Lung (tissue), 11 donors: ENCODE measurements at regions not wholly inside any gene's neighbourhood (a gene's known extent, or its start where the extent isn't known, plus 50 kb on each side); places are given as distances from the start of the nearest gene placed in this dataset.
"Not testable (repeated sequence)": the region's sequence is repeated elsewhere in the genome, so short reads cannot be mapped to it uniquely, and the experiment has no call there.

Experiments used
- ATAC-seq: fragments of 200-7000 bp; cut with Tn5 transposase; one replicate; pipeline ENCODE4 v1.9.1; 2020; ENCODE audit warnings: moderate number of reproducible peaks; ENCODE audit not compliant: insufficient read depth, low FRiP score
- DNase-seq, 3 donors: peaks; one replicate each; pipeline ENCODE4 v3.0.0-alpha.2; 2013 to 2017
- H3K27ac ChIP-seq, 2 donors: one replicate each; pipeline ENCODE4 v1.5.1; 2013; ENCODE audit warnings: mild to moderate bottlenecking in 2 of 2, moderate library complexity in 2 of 2, control low read depth in 1 of 2, inconsistent platforms in 1 of 2, low read depth in 1 of 2, low read length in 1 of 2
- H3K27me3 ChIP-seq, 3 donors: one replicate each; pipeline ENCODE4 v1.5.1; 2013; ENCODE audit warnings: low read length in 2 of 3; ENCODE audit not compliant: control insufficient read depth in 3 of 3, insufficient read depth in 3 of 3
- H3K36me3 ChIP-seq, 4 donors: one replicate each; pipeline ENCODE4 v1.5.1; 2013; ENCODE audit warnings: low read length in 4 of 4, mild to moderate bottlenecking in 1 of 4, moderate library complexity in 1 of 4; ENCODE audit not compliant: control insufficient read depth in 4 of 4, insufficient read depth in 4 of 4
- H3K4me1 ChIP-seq, 5 donors: one replicate each; pipeline ENCODE4 v1.5.1; 2013; ENCODE audit warnings: low read length in 5 of 5, mild to moderate bottlenecking in 2 of 5, moderate library complexity in 1 of 5; ENCODE audit not compliant: control insufficient read depth in 5 of 5, insufficient read depth in 5 of 5
- H3K4me3 ChIP-seq: one replicate; pipeline ENCODE4 v1.5.1; 2013; ENCODE audit warnings: mild to moderate bottlenecking, control low read depth, moderate library complexity
- H3K9ac ChIP-seq, 2 donors: one replicate each; pipeline ENCODE4 v1.5.1; 2013; ENCODE audit warnings: low read length in 2 of 2, control low read depth in 1 of 2; ENCODE audit not compliant: insufficient read depth in 1 of 2
- H3K9me3 ChIP-seq, 4 donors: one replicate each; pipeline ENCODE4 v1.5.1; 2013; ENCODE audit warnings: low read length in 3 of 4, mild to moderate bottlenecking in 1 of 4, moderate library complexity in 1 of 4; ENCODE audit not compliant: control insufficient read depth in 4 of 4, insufficient read depth in 3 of 4
- CTCF ChIP-seq: IDR thresholded peaks from 2 replicates; pipeline ENCODE4 v1.5.1; 2012; ENCODE audit warnings: mild to moderate bottlenecking; ENCODE audit errors: control extremely low read depth, extremely low read depth
- WGBS, 2 donors: extraction: QIAGEN DNeasy Blood & Tissue Kit; methylation state at CpG; one replicate each; pipeline ENCODE4 v1.1.7; 2013; 5-methylcytosine and 5-hydroxymethylcytosine counted together
- donor health status: control.
- donor health status: control.
- donor health status: Bipolar disorder and iron deficiency.
- donor health status: healthy.
- donor health status: DM: yes; HTN: yes; CAD: no.

- WGBS, 2 donors: 74 to 85% methylated on average over 1 of the region's 1 CpG
- no peak overlapping the region for H3K27ac ChIP-seq
- ATAC-seq: no peak
These were observed 482.9 kb upstream of the MAN1A1 start for GRCh38 chr6:119832411-119832810.

GRCh38 chr6:119830494-119831295 lies 481.1 kb upstream of the MAN1A1 start:
- no peak overlapping the region for H3K4me3 ChIP-seq
- WGBS, 2 donors: 89 to 95% methylated on average over 5 of the region's 5 CpGs
- H3K9ac ChIP-seq: no peak overlapping the region

More at GRCh38 chr6:119832411-119832810, 482.9 kb upstream of the MAN1A1 start:
- no peak for TF ChIP-seq CTCF
- H3K27me3 ChIP-seq: no peaks in the 10 kb centered on the region
- H3K4me1 ChIP-seq: no peaks in the 10 kb centered on the region
- no peak overlapping the region for H3K4me3 ChIP-seq
- no peaks in the 10 kb centered on the region for H3K9me3 ChIP-seq
- H3K9ac ChIP-seq: no peak overlapping the region
- H3K36me3 ChIP-seq: no peaks in the 10 kb centered on the region
- no peak for DNase-seq

GRCh38 chr6:119830069-119830468 lies 480.5 kb upstream of the MAN1A1 start:
- DNase-seq: no peak
- H3K4me1 ChIP-seq: no peaks in the 10 kb centered on the region
- ATAC-seq: no peak
- no peaks in the 10 kb centered on the region for H3K27me3 ChIP-seq
- H3K36me3 ChIP-seq: no peaks in the 10 kb centered on the region
- no peak overlapping the region for H3K9ac ChIP-seq
- no peak for TF ChIP-seq CTCF
- H3K27ac ChIP-seq: no peak overlapping the region
- no peak overlapping the region for H3K4me3 ChIP-seq
- WGBS, 2 donors: 87 to 92% methylated on average over 1 of the region's 1 CpG
- H3K9me3 ChIP-seq: no peaks in the 10 kb centered on the region

More at GRCh38 chr6:119830494-119831295, 481.1 kb upstream of the MAN1A1 start:
- Histone ChIP-seq H3K36me3 (no peaks in the 10 kb centered on the region), H3K27ac (no peak overlapping the region), H3K4me1 (no peaks in the 10 kb centered on the region), H3K9me3 (no peaks in the 10 kb centered on the region), H3K27me3 (no peaks in the 10 kb centered on the region)
- DNase-seq (peak; percentile 14 to 38 (median 25)), ATAC-seq (no peak)
- no peak for TF ChIP-seq CTCF

GRCh38 chr6:119829499-119829898 lies 479.9 kb upstream of the MAN1A1 start:
- not testable (repeated sequence) for H3K9me3 ChIP-seq, DNase-seq, H3K36me3 ChIP-seq, H3K4me3 ChIP-seq, ATAC-seq, H3K9ac ChIP-seq, H3K4me1 ChIP-seq, H3K27ac ChIP-seq, H3K27me3 ChIP-seq
- WGBS, 2 donors: 92 to 93% methylated on average over 4 of the region's 4 CpGs
